H9 (cell line): ENCODE measurements at regions not wholly inside any gene's neighbourhood (a gene's known extent, or its start where the extent isn't known, plus 50 kb on each side); places are given as distances from the start of the nearest gene placed in this dataset.
A peak's percentile ranks its signal among the peaks of the same experiment; 100 is the strongest.

ENCODE experiments used
- DNase-seq: peaks from one replicate; pipeline ENCODE4 v3.0.0-alpha.2; 2017
- H2AFZ ChIP-seq: one replicate; pipeline ENCODE4 v1.6.1; 2013; ENCODE audit warnings: mild to moderate bottlenecking, low read length, control low read depth, moderate library complexity
- H2AK5ac ChIP-seq: 2 replicates; pipeline ENCODE4 v1.6.1; 2013; ENCODE audit warnings: low read length, control low read depth, mixed read lengths; ENCODE audit not compliant: insufficient read length
- H2BK120ac ChIP-seq: one replicate; pipeline ENCODE4 v1.6.1; 2013; ENCODE audit warnings: low read depth, mild to moderate bottlenecking, low read length, control low read depth, inconsistent platforms; ENCODE audit not compliant: poor library complexity, severe bottlenecking
- H2BK12ac ChIP-seq: 2 replicates; pipeline ENCODE4 v1.6.1; 2013; ENCODE audit warnings: low read length, control low read depth, mixed read lengths, low read depth; ENCODE audit not compliant: insufficient read length
- H2BK15ac ChIP-seq: 2 replicates; pipeline ENCODE4 v1.6.1; 2013; ENCODE audit warnings: low read depth, low read length, control low read depth
- H2BK20ac ChIP-seq: one replicate; pipeline ENCODE4 v1.6.1; 2013; ENCODE audit warnings: low read depth, mild to moderate bottlenecking, low read length, control low read depth, inconsistent platforms; ENCODE audit not compliant: poor library complexity, severe bottlenecking
- H2BK5ac ChIP-seq: 2 replicates; pipeline ENCODE4 v1.6.1; 2013; ENCODE audit warnings: low read length, control low read depth, mixed read lengths; ENCODE audit not compliant: insufficient read length
- H3K14ac ChIP-seq: 2 replicates; pipeline ENCODE4 v1.6.1; 2013; ENCODE audit warnings: low read length, control low read depth; ENCODE audit not compliant: insufficient read depth
- H3K18ac ChIP-seq: 2 replicates; pipeline ENCODE4 v1.6.1; 2013; ENCODE audit warnings: low read depth, mild to moderate bottlenecking, mixed read lengths, low read length, control low read depth; ENCODE audit not compliant: insufficient read length
- H3K23ac ChIP-seq: 2 replicates; pipeline ENCODE4 v1.6.1; 2013; ENCODE audit warnings: low read length, control low read depth, mixed read lengths, low read depth; ENCODE audit not compliant: insufficient read length
- H3K23me2 ChIP-seq: 2 replicates; pipeline ENCODE4 v1.6.1; 2013; ENCODE audit warnings: low read depth, mild to moderate bottlenecking, mixed read lengths, low read length, control low read depth; ENCODE audit not compliant: insufficient read length, poor library complexity, severe bottlenecking
- H3K27ac ChIP-seq: 2 replicates; pipeline ENCODE4 v1.5.1; 2013; ENCODE audit warnings: low read length, control low read depth, mixed read lengths, low read depth; ENCODE audit not compliant: insufficient read length
- H3K27me3 ChIP-seq: 2 replicates; pipeline ENCODE4 v1.6.1; 2013; ENCODE audit warnings: low read length, control low read depth, inconsistent platforms; ENCODE audit not compliant: insufficient read depth
- H3K4ac ChIP-seq: 2 replicates; pipeline ENCODE4 v1.6.1; 2013; ENCODE audit warnings: low read depth, mild to moderate bottlenecking, control low read depth, inconsistent platforms, low read length, moderate library complexity
- H3K4me1 ChIP-seq: 2 replicates; pipeline ENCODE4 v1.6.1; 2013; ENCODE audit warnings: low read length, control low read depth, inconsistent platforms; ENCODE audit not compliant: insufficient read depth
- H3K4me2 ChIP-seq: 2 replicates; pipeline ENCODE4 v1.6.1; 2013; ENCODE audit warnings: low read length, control low read depth, mixed read lengths; ENCODE audit not compliant: insufficient read length, insufficient read depth
- H3K56ac ChIP-seq: 2 replicates; pipeline ENCODE4 v1.6.1; 2013; ENCODE audit warnings: low read depth, mild to moderate bottlenecking, mixed read lengths, low read length, control low read depth; ENCODE audit not compliant: insufficient read length
- H3K79me1 ChIP-seq: 2 replicates; pipeline ENCODE4 v1.6.1; 2013; ENCODE audit warnings: low read depth, mild to moderate bottlenecking, moderate library complexity, low read length, control low read depth, inconsistent platforms; ENCODE audit not compliant: insufficient read depth, poor library complexity, severe bottlenecking
- H3K79me2 ChIP-seq: 2 replicates; pipeline ENCODE4 v1.6.1; 2013; ENCODE audit warnings: low read length, control low read depth, inconsistent platforms; ENCODE audit not compliant: insufficient read depth
- H3K9ac ChIP-seq: 2 replicates; pipeline ENCODE4 v1.6.1; 2013; ENCODE audit warnings: low read length, control low read depth, mixed read lengths; ENCODE audit not compliant: insufficient read length; ENCODE audit errors: extremely low read depth
- H3K9me3 ChIP-seq: one replicate; pipeline ENCODE4 v1.6.1; 2013; ENCODE audit warnings: low read depth, low read length, inconsistent platforms; ENCODE audit not compliant: control insufficient read depth
- H3T11ph ChIP-seq: one replicate; pipeline ENCODE4 v1.6.1; 2013; ENCODE audit warnings: mild to moderate bottlenecking, low read length, control low read depth, inconsistent platforms
- H4K20me1 ChIP-seq: one replicate; pipeline ENCODE4 v1.6.1; 2013; ENCODE audit not compliant: control insufficient read depth, insufficient read length, insufficient read depth
- H4K5ac ChIP-seq: 2 replicates; pipeline ENCODE4 v1.6.1; 2013; ENCODE audit warnings: low read depth, mild to moderate bottlenecking, mixed read lengths, low read length, control low read depth; ENCODE audit not compliant: insufficient read length
- H4K8ac ChIP-seq: replicated peaks from 2 replicates; pipeline ENCODE4 v1.6.1; 2013; ENCODE audit warnings: low read length, control low read depth, mixed read lengths, low read depth; ENCODE audit not compliant: insufficient read length
- H4K91ac ChIP-seq: 2 replicates; pipeline ENCODE4 v1.6.1; 2013; ENCODE audit warnings: low read depth, mild to moderate bottlenecking, moderate library complexity, mixed read lengths, low read length, control low read depth; ENCODE audit not compliant: insufficient read length
- H3K27ac Mint-ChIP-seq, 3 experiments: 2 replicates in 2 of 3; 3 replicates in 1 of 3; pipeline ENCODE4 v1.8.0; 2020 to 2021; ENCODE audit warnings: mixed read lengths in 3 of 3, mild to moderate bottlenecking in 1 of 3, moderate library complexity in 1 of 3
- H3K27me3 Mint-ChIP-seq: 2 replicates; pipeline ENCODE4 v1.8.0; 2021; ENCODE audit warnings: low read depth, mild to moderate bottlenecking, moderate library complexity, mixed read lengths
- H3K36me3 Mint-ChIP-seq, 3 experiments: 2 replicates in 2 of 3; 3 replicates in 1 of 3; pipeline ENCODE4 v1.8.0; 2020 to 2021; ENCODE audit warnings: low read depth in 3 of 3, mixed read lengths in 3 of 3; ENCODE audit not compliant: insufficient read depth in 1 of 3
- H3K4me1 Mint-ChIP-seq, 2 experiments: 2 replicates each; pipeline ENCODE4 v1.8.0; 2020; ENCODE audit warnings: mixed read lengths in 2 of 2
- H3K4me3 Mint-ChIP-seq, 2 experiments: 2 replicates in 1 of 2; 3 replicates in 1 of 2; pipeline ENCODE4 v1.8.0; 2020 to 2021; ENCODE audit warnings: mild to moderate bottlenecking in 2 of 2, mixed read lengths in 2 of 2, moderate library complexity in 1 of 2
- H3K9me3 Mint-ChIP-seq, 2 experiments: 2 replicates in 1 of 2; 3 replicates in 1 of 2; pipeline ENCODE4 v1.8.0; 2020; ENCODE audit warnings: mild to moderate bottlenecking in 2 of 2, mixed read lengths in 2 of 2, moderate library complexity in 1 of 2
- CTCF ChIP-seq: fragments of 200-600 bp; sonication (generic); conservative IDR thresholded peaks from 3 replicates; pipeline ENCODE4 v1.8.0; 2021; ENCODE audit warnings: antibody characterized with exemption, mild to moderate bottlenecking
- WGBS: extraction: QIAGEN DNeasy Blood & Tissue Kit; methylation state at CpG from one replicate; pipeline ENCODE4 v1.1.7; 2013; ENCODE audit warnings: missing lambda C conversion rate, low lambda C conversion rate, mixed read lengths; ENCODE audit not compliant: insufficient read length; ENCODE audit errors: extremely low coverage; 5-methylcytosine and 5-hydroxymethylcytosine counted together

GRCh38 chr1:50292276-50292675 lies 131.0 kb downstream of the DMRTA2 start:
- no peaks in the 10 kb centered on the region for H4K20me1 ChIP-seq
- H3K4me1 ChIP-seq = no peaks in the 10 kb centered on the region
- H3K9me3 ChIP-seq = no peaks in the 10 kb centered on the region
- H2BK120ac ChIP-seq = no peak overlapping the region
- Mint-ChIP-seq H3K27me3 (peaks cover 5% of the 10 kb centered on the region), H3K4me3 (no peak overlapping the region), H3K36me3 (peaks cover 0 to 29% (median 0%) of the 10 kb centered on the region in 3 experiments; a peak in 2 of 7 replicates), H3K4me1 (no peaks in the 10 kb centered on the region), H3K9me3 (peaks cover 0 to 88% of the 10 kb centered on the region in 2 experiments; a peak in 3 of 5 replicates), H3K27ac (peak overlapping the region in 1 of 3 experiments; percentile 31; a peak in 1 of 7 replicates)
- no peak overlapping the region for H2BK20ac ChIP-seq
- DNase-seq = no peak
- H3K23ac ChIP-seq = no peak overlapping the region
- H2BK12ac ChIP-seq = no peak overlapping the region
- no peak overlapping the region for H3K27ac ChIP-seq
- H3K14ac ChIP-seq = no peak overlapping the region; the same call in 1 of the 2 replicates
- no peak overlapping the region for H2BK5ac ChIP-seq
- no peak overlapping the region for H3K56ac ChIP-seq
- H4K5ac ChIP-seq = no peak overlapping the region
- H3K79me2 ChIP-seq = no peaks in the 10 kb centered on the region
- H3K4ac ChIP-seq = no peak overlapping the region
- H3K4me2 ChIP-seq = no peak overlapping the region
- no CpG with 5 or more reads among the region's 9 CpGs for WGBS
- no peak overlapping the region for H4K91ac ChIP-seq
- no peak overlapping the region for H2AK5ac ChIP-seq
- TF ChIP-seq CTCF = no peak
- H3T11ph ChIP-seq = no peak overlapping the region
- no peak overlapping the region for H2BK15ac ChIP-seq
- H3K18ac ChIP-seq = no peak overlapping the region
- H3K79me1 ChIP-seq = no peaks in the 10 kb centered on the region
- H3K9ac ChIP-seq = no peak overlapping the region
- H4K8ac ChIP-seq = no peak overlapping the region
- H2AFZ ChIP-seq = no peak overlapping the region
- no peaks in the 10 kb centered on the region for H3K23me2 ChIP-seq
- no peaks in the 10 kb centered on the region for H3K27me3 ChIP-seq
